ENCODE measurements at regions not wholly inside any gene's neighbourhood (a gene's known extent, or its start where the extent isn't known, plus 50 kb on each side); places are given as distances from the start of the nearest gene placed in this dataset.

DNA sequence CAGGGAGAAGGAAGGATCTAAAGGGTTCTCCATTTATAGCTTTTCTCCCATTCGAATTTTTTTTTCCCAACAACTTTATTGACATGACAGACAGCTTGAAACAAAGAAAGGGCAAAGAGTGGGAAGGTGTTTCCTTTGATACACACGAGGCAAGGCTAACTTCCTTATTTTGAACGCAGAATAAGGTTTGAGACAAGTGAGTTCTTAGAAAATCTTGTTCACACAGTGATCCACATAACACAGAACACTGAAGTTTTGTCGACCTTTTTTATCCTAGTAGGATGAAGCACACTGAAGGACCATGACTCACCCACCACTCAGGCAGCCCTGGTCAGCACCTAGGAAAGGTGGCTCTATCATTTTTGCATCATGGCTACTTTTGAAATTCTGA is 425.8 kb upstream of the MDFIC2 start:
- TF ChIP-seq, protein P1, sequence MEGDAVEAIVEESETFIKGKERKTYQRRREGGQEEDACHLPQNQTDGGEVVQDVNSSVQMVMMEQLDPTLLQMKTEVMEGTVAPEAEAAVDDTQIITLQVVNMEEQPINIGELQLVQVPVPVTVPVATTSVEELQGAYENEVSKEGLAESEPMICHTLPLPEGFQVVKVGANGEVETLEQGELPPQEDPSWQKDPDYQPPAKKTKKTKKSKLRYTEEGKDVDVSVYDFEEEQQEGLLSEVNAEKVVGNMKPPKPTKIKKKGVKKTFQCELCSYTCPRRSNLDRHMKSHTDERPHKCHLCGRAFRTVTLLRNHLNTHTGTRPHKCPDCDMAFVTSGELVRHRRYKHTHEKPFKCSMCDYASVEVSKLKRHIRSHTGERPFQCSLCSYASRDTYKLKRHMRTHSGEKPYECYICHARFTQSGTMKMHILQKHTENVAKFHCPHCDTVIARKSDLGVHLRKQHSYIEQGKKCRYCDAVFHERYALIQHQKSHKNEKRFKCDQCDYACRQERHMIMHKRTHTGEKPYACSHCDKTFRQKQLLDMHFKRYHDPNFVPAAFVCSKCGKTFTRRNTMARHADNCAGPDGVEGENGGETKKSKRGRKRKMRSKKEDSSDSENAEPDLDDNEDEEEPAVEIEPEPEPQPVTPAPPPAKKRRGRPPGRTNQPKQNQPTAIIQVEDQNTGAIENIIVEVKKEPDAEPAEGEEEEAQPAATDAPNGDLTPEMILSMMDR (IDR thresholded peaks at IDR 0.05; ENCODE audit: low read depth, low read length) = no peak
- TF ChIP-seq POLR2A (IDR thresholded peaks at IDR 0.05; ENCODE audit: extremely low read depth, insufficient read length) (no peak), MYC (IDR thresholded peaks at IDR 0.05; ENCODE audit: low read depth, low read length) (no peak)
- TF ChIP-seq, protein P2, sequence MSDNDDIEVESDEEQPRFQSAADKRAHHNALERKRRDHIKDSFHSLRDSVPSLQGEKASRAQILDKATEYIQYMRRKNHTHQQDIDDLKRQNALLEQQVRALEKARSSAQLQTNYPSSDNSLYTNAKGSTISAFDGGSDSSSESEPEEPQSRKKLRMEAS (IDR thresholded peaks at IDR 0.05; ENCODE audit: low read depth, low read length) = no peak

All from NB4 (cell line).